ENCODE measurements at regions not wholly inside any gene's neighbourhood (a gene's known extent, or its start where the extent isn't known, plus 50 kb on each side); places are given as distances from the start of the nearest gene placed in this dataset.

GRCh38 chr7:23955145-23955544 is 245.1 kb downstream of the STK31 start:
- TF ChIP-seq CTCF (IDR thresholded peaks at IDR 0.05) (no peak), POLR2A (IDR thresholded peaks at IDR 0.05) (no peak)
- Histone ChIP-seq H3K27ac (no peak overlapping the region), H3K27me3 (no peaks in the 10 kb centered on the region), H3K4me3 (no peak overlapping the region), H3K36me3 (no peaks in the 10 kb centered on the region), H3K4me1 (no peaks in the 10 kb centered on the region), H3K9me3 (no peaks in the 10 kb centered on the region)
- no peak for DNase-seq

- H3K27me3 ChIP-seq: no peaks in the 10 kb centered on the region
- H3K4me1 ChIP-seq: no peaks in the 10 kb centered on the region
- no peak for DNase-seq
- no peaks in the 10 kb centered on the region for H3K9me3 ChIP-seq
- H3K36me3 ChIP-seq: no peaks in the 10 kb centered on the region
- H3K27ac ChIP-seq: no peak overlapping the region
- no peak overlapping the region for H3K4me3 ChIP-seq
- TF ChIP-seq CTCF (IDR thresholded peaks at IDR 0.05) (no peak), POLR2A (IDR thresholded peaks at IDR 0.05) (no peak)
These were observed 245.7 kb downstream of the STK31 start for GRCh38 chr7:23955600-23956149.

DNA sequence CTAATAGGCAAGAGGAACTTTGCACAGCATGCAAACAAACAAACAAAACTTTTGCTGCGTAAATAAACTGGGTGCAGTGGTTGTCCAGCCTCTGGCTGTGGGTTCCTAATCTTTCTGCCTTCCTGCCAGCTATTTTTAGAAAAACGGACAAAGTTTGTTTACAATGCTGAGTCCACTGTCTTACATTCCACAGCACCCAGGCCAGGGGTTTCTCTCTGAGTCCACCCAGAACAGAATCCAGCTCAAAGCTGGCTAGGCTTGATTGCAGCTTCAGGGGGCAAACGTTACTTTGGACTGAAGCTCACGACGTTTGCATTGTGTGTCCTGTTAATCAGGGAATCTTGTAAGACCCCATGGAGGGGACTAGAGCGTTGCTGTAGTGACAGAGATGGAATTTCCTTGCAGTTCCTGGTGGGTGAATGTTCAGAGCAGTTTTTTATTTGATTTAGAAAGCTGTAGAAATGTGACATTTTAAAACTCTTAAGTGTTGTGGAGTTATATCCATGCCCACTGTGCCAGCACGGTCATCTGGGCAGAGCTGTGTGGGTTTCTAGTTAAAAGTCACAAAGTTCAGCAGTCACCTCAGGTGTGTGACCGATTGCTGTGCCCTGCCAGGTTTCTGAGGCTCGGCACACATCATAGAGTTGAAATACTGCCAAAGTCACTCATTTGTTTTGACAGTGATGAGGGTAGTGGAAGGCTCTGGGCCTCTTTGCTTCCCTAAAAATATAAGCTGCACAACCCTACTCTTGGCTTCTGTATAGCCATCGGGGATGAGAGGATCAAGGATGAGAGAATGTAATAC is 247.0 kb downstream of the STK31 start:
- TF ChIP-seq POLR2A (IDR thresholded peaks at IDR 0.05): no peak
- TF ChIP-seq CTCF (IDR thresholded peaks at IDR 0.05): no peak
- Histone ChIP-seq H3K27ac (no peak overlapping the region), H3K4me3 (no peak overlapping the region), H3K36me3 (no peaks in the 10 kb centered on the region), H3K9me3 (no peaks in the 10 kb centered on the region), H3K27me3 (no peaks in the 10 kb centered on the region), H3K4me1 (no peaks in the 10 kb centered on the region)
- DNase-seq: no peak

- Histone ChIP-seq H3K36me3 (no peaks in the 10 kb centered on the region), H3K27me3 (no peaks in the 10 kb centered on the region), H3K27ac (no peak overlapping the region), H3K4me1 (no peaks in the 10 kb centered on the region), H3K9me3 (no peaks in the 10 kb centered on the region), H3K4me3 (no peak overlapping the region)
- DNase-seq: no peak
- TF ChIP-seq CTCF (IDR thresholded peaks at IDR 0.05): no peak
- TF ChIP-seq POLR2A (IDR thresholded peaks at IDR 0.05): no peak
These were observed 249.8 kb downstream of the STK31 start for GRCh38 chr7:23959821-23960220.

DNA sequence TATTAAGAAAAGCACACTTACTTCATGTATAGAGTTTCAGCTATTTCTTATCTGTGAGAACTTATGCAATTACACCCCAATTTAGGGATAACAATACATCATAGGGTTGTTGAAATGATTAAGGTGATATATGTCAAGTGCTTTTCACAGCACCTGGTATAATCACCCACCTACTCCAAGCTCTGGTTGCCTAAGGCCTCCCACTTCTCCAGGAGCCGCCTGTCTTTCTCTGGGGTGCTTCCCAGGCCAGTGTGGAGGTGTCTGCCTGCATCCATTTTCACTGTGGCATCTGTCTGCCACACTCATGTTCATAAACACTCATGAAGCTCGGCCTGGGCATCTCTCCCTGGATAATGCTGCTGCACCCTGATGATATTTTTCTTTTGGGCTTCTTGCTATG is 250.3 kb downstream of the STK31 start:
- TF ChIP-seq POLR2A (IDR thresholded peaks at IDR 0.05) (no peak), CTCF (IDR thresholded peaks at IDR 0.05) (no peak)
- Histone ChIP-seq H3K9me3 (no peaks in the 10 kb centered on the region), H3K27me3 (no peaks in the 10 kb centered on the region), H3K27ac (no peak overlapping the region), H3K4me3 (no peak overlapping the region), H3K36me3 (no peaks in the 10 kb centered on the region), H3K4me1 (no peaks in the 10 kb centered on the region)
- no peak for DNase-seq
